Esophagus muscularis mucosa (tissue), 3 donors: ENCODE measurements at regions not wholly inside any gene's neighbourhood (a gene's known extent, or its start where the extent isn't known, plus 50 kb on each side); places are given as distances from the start of the nearest gene placed in this dataset.

Experiments used
- POLR2A ChIP-seq: fragments of 450-650 bp; IDR thresholded peaks from one replicate; pipeline ENCODE4 v1.6.1; 2017; ENCODE audit warnings: antibody characterized with exemption, moderate library complexity, mild to moderate bottlenecking, low read depth
- TF ChIP-seq, protein P1 (sequence below), 3 experiments: fragments of 200-600 bp in 2 of 3; fragments of 450-650 bp in 1 of 3; sonication (generic) in 2 of 3; IDR thresholded peaks; one replicate each; pipeline ENCODE4 v1.5.1; 2017 to 2019; ENCODE audit warnings: antibody characterized with exemption in 3 of 3, mild to moderate bottlenecking in 2 of 3, moderate library complexity in 1 of 3

DNA sequence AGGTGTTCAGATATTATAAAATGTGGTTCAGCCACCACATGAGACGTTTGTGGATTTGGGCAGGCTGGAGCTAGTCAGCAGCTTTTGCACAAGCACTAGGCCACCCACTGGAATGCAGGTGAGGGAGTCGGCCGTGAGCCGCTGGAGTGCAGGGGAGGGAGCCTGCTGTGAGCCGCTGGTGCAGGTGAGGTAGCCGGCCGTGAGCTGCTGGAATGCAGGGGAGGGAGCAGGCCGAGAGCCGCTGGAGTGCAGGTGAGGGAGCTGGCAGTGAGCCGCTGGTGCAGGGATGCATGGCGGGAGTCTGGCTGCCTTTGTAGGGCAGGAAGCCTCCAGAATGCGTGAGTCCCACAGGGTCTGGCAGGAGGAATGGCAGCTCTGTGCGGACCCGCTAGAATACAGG lies 1907.6 kb upstream of the DEFB115 start:
- TF ChIP-seq, protein P1, sequence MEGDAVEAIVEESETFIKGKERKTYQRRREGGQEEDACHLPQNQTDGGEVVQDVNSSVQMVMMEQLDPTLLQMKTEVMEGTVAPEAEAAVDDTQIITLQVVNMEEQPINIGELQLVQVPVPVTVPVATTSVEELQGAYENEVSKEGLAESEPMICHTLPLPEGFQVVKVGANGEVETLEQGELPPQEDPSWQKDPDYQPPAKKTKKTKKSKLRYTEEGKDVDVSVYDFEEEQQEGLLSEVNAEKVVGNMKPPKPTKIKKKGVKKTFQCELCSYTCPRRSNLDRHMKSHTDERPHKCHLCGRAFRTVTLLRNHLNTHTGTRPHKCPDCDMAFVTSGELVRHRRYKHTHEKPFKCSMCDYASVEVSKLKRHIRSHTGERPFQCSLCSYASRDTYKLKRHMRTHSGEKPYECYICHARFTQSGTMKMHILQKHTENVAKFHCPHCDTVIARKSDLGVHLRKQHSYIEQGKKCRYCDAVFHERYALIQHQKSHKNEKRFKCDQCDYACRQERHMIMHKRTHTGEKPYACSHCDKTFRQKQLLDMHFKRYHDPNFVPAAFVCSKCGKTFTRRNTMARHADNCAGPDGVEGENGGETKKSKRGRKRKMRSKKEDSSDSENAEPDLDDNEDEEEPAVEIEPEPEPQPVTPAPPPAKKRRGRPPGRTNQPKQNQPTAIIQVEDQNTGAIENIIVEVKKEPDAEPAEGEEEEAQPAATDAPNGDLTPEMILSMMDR (IDR thresholded peaks at IDR 0.05): no peak
- no peak for TF ChIP-seq POLR2A
